Astrocyte of the spinal cord (primary cell): ENCODE measurements at regions not wholly inside any gene's neighbourhood (a gene's known extent, or its start where the extent isn't known, plus 50 kb on each side); places are given as distances from the start of the nearest gene placed in this dataset.

Experiments used
- DNase-seq: peaks from one replicate; pipeline ENCODE4 v3.0.0; 2011; ENCODE audit warnings: low read depth, low spot score
- H3K4me3 ChIP-seq: 2 replicates; pipeline ENCODE4 v1.5.1; 2011; ENCODE audit warnings: low read depth, mild to moderate bottlenecking, low read length, moderate library complexity
- in situ Hi-C: cut with HindIII; loops from 2 replicates; pipeline ENCODE4 v1.10.0; 2017; ENCODE audit warnings: low sequenced_read_pairs
- TF ChIP-seq, protein P1 (sequence below): IDR thresholded peaks from 2 replicates; pipeline ENCODE4 v1.5.1; 2012; ENCODE audit warnings: low read depth, mild to moderate bottlenecking, low read length, inconsistent platforms

GRCh38 chr4:136749989-136750388 is 782.3 kb downstream of the PCDH18 start:
- no peak for DNase-seq
- in situ Hi-C loops: no loop called here
- no peak overlapping the region for H3K4me3 ChIP-seq
- TF ChIP-seq, protein P1, sequence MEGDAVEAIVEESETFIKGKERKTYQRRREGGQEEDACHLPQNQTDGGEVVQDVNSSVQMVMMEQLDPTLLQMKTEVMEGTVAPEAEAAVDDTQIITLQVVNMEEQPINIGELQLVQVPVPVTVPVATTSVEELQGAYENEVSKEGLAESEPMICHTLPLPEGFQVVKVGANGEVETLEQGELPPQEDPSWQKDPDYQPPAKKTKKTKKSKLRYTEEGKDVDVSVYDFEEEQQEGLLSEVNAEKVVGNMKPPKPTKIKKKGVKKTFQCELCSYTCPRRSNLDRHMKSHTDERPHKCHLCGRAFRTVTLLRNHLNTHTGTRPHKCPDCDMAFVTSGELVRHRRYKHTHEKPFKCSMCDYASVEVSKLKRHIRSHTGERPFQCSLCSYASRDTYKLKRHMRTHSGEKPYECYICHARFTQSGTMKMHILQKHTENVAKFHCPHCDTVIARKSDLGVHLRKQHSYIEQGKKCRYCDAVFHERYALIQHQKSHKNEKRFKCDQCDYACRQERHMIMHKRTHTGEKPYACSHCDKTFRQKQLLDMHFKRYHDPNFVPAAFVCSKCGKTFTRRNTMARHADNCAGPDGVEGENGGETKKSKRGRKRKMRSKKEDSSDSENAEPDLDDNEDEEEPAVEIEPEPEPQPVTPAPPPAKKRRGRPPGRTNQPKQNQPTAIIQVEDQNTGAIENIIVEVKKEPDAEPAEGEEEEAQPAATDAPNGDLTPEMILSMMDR: no peak

DNA sequence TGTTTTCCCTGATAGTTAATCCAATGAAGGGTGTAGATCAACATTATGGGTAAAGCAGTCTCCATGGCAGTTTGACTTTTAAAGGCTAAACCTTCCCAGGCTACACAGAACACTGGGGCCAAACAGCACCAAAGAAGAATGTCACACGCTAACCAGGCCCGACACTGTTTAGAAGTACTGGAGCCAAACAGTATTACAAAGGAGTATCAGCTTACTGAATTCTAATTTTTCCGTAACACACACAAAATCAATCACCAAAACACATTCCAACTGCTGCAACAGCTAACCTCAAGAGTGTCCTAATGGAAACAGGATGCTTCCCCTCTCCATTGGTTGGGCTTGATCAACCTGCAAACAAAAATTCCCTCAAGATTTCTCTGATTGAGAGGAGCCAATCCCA is 783.5 kb downstream of the PCDH18 start:
- no peak for DNase-seq
- TF ChIP-seq, protein P1: no peak
- no peak overlapping the region for H3K4me3 ChIP-seq
- in situ Hi-C loops: no loop called here

- H3K4me3 ChIP-seq: no peak overlapping the region
- in situ Hi-C loops: no loop called here
- TF ChIP-seq, protein P1: no peak
- DNase-seq: no peak
Measured at GRCh38 chr4:136748165-136748564, 784.1 kb downstream of the PCDH18 start.

GRCh38 chr4:136743238-136743637 is 789.1 kb downstream of the PCDH18 start:
- TF ChIP-seq, protein P1: no peak

GRCh38 chr4:136742333-136742732 is 790.0 kb downstream of the PCDH18 start:
- H3K4me3 ChIP-seq: no peak overlapping the region
- peak; percentile 10 for DNase-seq
- in situ Hi-C loops: no loop called here
- TF ChIP-seq, protein P1: no peak

More at GRCh38 chr4:136743238-136743637, 789.1 kb downstream of the PCDH18 start:
- in situ Hi-C loops: no loop called here
- no peak for DNase-seq
- no peak overlapping the region for H3K4me3 ChIP-seq

GRCh38 chr4:136741468-136741867 is 790.8 kb downstream of the PCDH18 start:
- peak; percentile 23 for DNase-seq
- TF ChIP-seq, protein P1: no peak
- in situ Hi-C loops: no loop called here
- no peak overlapping the region for H3K4me3 ChIP-seq

- TF ChIP-seq, protein P1: no peak
- in situ Hi-C loops: no loop called here
Measured at GRCh38 chr4:136740326-136740725, 792.0 kb downstream of the PCDH18 start.

More at GRCh38 chr4:136740326-136740725, 792.0 kb downstream of the PCDH18 start:
- H3K4me3 ChIP-seq: no peak overlapping the region
- DNase-seq: no peak
